NCI-H2171 treated with DMSO at 0.1 percent for 48 hours (cell line): ENCODE measurements at regions not wholly inside any gene's neighbourhood (a gene's known extent, or its start where the extent isn't known, plus 50 kb on each side); places are given as distances from the start of the nearest gene placed in this dataset.
"Not testable (repeated sequence)": the region's sequence is repeated elsewhere in the genome, so short reads cannot be mapped to it uniquely, and the experiment has no call there.

ENCODE experiments used
- DNase-seq: peaks from one replicate; lab custom pipeline; 2025; lab: John Stamatoyannopoulos, UW

DNA sequence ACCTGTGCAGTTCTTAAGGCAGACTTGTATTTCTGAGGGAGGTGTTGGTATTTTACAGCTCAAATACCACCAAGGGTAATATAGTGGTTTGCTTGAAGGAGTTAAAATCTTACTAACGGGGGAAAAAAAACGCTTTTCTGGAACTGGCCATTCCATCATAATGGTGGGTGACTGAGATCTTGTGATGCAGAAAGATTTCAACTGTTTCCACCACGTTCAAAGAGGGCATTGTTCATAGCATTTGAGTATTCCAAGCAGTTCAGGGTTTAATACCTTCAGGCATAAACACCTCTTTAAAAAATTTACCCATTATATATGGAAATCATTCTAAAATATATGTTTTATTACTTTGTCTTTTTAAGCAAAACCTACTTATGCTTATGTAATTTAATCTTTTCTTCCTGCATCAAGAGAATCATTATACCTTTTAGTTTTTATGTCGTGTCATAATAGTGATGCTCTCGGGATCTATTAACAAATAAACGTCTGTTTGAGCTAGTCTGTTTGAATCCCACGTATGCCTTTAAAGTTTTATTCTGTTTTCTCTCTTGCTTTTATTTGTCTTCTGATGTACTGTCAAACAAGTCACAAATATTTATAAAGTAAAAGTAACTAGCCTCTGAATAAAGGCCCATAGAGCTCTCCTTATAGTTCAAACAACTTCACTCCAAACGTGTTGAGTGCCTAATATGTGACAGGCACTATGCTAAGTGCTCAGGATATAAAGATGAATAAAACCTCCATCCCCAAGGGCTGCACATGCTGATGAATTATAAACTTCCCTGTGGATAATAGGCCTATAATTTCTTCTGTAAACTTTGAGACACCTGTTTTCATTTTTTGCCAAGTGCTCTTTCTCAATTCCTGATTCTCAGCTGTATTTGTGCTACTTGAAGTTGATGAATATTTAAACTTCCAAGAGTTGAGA lies 298.8 kb upstream of the FERMT1 start:
- DNase-seq: no peak

DNA sequence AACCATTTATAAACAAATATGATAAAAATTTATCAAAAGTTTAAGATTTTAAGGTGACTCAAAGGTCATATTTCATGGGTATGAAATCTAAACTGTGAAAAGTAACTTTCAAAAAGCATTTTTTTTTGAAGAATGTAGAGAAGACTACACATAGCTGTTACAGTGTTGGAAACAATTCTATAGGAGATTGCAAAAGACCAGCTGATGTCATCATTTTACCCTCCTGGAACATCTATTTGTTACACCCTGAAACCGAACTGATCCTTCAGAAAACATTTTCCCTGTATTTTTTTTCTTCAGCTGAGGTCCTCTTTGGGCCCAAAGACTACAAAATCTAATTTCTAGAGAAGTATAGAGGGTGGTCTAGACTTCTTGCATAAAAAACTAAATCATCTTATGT lies 297.5 kb upstream of the FERMT1 start:
- no peak for DNase-seq

DNA sequence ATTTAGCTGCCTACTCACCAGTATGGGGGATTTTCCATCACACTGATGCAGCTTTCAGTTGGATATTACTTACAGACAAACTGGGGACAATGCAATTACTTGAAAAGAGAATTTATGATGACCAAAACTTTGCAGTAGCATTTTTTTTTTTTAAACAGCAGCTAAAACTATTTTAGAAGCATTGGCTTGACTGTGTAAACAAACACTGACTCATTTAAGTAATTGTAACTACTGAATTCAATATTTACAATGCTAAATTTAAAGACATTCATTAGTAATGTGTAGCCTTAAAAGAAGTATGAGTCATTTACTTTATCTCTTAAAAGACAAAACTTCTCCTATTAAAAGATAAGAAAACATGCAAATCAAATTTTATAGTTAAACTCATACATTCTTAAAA lies 295.9 kb upstream of the FERMT1 start:
- DNase-seq: no peak

DNA sequence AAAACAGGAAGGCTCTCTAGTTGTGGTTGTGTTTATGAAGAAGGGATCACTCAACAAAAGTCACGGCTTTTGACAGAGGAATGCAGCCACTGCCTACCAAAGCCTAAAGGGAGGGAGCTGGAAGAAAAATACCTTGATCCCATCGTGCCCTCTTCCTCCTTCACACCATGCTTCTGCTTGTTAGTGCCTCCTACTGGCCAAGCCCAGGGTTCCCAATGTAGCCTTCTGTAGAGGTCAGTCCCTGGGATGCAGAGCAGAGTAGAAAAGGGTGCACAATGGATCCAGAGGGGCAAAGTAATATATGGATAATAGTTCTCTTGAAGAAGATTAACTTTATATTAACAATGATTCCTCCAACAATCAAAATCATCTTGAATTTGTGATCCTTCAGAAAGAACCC lies 293.5 kb upstream of the FERMT1 start:
- no peak for DNase-seq

DNA sequence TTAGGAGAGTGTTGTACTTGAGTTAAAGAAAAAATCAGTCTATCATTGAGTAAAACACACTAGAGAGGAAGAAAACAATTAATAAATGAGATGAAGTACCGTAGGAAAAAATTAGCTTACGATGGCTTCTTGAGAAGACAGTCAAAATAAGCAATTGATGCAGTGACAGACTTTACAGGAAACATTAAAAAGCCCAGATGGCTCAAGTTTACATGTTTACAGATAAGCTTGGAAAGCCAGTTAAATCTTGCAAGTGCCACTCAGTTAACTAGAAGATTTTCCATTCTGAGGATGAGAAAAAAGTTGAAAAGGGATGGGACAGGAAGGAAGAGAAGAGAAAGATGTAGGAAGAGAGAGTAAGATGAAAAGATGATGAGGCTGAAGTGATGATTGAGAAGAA lies 288.8 kb upstream of the FERMT1 start:
- no peak for DNase-seq

DNA sequence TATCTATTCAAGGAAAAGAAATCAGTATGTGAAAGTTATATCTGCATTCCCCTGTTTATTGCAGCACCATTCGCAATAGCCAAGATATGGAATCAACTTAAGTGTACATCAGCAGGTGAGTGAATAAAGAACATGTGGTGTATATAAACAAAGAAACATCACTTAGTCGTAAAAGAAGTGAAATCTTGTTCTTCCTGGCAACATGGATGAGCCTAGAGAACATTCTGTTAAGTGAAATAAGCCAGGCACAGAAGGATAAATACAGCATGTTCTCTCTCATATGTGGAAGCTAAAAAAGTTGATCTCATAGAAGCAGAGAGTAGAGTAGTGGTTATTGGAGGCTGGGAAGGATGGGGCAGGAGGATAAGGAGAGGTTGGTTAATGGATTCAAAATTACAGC lies 287.9 kb upstream of the FERMT1 start:
- DNase-seq: no peak

DNA sequence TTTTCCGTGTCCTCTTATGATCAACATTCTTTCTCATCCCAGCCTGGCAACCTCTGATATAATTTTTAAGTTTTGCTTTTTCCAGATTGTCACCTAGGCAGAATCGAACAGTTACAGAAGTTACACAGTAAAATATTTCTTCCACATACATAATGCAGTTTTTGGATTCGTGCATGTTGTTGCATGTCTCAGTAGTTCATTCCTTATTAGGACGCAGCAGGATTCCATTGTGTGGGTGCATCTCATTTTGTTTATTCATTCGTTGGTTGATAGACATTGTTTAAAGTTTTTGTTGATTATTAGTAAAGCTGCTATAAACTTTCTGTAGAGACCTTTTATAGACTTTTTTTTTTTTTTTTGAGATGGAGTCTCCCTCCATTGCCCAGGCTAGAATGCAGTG lies 284.3 kb upstream of the FERMT1 start:
- no peak for DNase-seq

DNA sequence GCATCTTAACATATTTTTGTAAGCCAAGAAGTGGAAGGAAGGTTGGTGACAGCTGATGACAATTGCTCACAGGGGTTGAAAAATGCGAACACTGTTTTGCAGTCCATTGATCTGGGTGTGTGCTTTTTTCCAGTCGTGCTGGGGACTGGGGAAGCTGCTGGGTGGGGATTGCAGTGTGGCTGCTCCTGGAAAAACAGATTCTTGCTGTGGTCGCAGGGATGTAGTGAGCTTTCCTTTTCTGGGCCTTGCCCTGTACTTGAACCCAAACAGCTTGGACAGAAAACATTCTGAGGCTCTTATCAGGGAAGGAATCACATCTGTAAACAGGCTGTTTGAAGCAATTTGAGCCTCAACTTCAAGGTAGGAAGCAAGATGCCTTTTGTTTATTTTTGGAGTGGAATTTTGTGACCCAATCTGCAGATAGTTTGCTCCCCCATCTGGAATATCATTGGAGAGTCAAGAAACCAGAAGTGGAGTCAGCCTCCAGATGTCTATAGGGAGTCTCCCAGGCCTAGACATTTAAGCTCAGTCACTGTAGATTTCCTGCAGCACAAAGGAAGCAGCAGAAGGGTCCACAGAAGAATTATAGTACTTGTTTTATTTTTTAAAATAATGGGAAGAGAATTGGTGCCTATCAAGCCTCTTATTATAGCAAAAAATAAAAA lies 279.2 kb upstream of the FERMT1 start:
- DNase-seq: no peak

DNA sequence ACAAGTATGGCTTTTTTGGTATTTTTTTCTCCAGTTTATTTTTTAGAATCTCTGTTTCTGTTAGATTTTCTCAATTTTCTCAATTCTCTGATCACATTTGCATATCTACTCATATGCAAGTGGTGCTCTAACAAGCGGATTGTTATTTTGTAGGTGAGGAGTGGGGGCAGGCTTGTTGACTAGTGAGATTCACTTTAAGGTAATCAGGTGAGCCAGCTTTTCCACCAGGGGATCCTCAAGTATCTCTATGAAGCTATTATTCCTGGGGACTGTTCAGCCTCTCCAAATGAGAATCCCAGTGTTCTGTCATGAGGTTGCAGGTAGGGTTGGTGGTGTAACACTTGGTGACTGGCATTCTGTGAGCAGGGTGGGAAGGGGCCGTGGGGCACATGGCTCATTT lies 274.3 kb upstream of the FERMT1 start:
- DNase-seq: no peak

DNA sequence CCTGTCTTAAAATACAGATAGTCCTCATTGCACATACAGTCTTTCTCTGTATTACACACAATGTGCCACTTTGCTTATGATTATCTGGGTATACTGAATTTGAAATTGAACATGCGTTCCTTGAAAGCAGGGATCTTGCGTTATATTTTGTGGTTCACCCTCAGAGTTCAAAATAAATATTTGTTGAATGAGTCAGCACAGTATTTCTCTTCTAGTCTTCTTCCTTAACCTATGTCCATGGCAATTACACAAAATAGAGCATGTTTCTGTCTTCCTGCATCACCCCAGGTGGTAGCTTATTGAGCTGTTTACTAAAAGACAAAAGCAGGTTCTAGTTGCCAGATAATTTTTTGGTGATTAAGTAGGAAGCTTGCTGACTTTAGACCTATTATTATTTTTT lies 272.9 kb upstream of the FERMT1 start:
- no peak for DNase-seq

DNA sequence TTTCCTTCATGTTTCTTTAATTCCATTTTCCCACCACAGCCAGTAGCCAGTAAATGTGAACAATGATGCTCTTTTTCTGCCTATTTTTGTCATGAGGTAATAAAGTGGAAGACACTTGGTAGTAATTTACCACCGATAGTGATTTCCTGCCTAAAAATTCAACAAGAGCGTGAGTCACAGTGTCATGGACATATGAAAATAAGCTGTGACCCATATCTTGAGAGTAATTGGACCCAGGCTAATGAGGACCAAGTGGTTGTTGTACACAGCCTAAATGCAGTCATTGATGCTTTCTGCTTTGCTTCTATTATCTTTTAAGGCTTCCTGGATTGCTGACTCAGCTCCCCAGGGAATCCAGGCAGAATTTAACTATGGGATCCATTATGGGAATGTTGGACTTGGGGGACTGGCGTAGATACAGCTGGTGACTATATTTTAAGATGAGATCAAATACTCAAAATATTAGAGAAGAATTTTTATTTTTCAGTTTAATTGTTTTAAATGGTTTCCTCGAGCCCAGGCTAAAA lies 265.9 kb upstream of the FERMT1 start:
- DNase-seq: no peak

DNA sequence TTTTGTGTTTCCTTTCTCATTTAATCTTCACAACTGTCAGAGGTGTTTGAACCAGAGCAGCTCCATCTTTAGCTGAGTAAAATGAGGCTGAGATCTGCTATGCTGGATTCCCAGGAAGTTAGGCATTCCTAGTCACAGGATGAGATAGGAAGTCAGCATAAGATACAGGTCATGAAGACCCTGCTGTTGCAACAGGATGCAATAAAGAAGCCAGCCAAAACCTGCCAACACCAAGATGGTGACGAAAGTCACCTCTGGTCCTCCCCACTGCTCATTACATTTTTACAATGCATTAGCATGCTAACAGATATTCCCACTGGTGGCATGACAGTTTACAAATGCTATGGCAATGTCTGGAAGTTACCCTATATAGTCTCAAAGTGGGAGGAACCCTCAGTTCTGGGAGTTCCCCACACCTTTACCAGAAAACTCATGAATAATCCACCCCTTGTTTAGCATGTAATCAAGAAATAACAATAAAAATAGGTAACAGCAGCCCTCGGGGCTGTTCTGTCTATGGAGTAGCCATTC lies 262.2 kb upstream of the FERMT1 start:
- no peak for DNase-seq

DNA sequence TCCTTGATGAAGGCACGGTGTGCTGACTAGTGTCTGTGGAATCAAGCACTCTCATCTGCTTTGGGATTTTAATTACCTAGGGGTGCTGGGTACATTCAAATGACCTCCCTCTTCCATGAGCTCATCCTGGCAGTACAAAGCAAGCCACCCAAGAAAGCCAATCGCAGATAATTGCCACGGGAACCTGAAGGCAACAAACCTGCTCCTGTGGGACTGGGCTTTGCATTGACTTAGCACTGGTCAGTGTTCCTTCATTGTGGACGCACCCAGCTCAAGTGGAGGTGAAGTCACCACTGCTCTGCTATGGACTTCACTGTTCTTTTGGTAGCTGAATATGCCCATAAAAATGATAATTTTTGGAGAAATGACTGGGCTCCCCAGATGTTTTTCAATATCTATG lies 261.6 kb upstream of the FERMT1 start:
- DNase-seq: no peak

DNA sequence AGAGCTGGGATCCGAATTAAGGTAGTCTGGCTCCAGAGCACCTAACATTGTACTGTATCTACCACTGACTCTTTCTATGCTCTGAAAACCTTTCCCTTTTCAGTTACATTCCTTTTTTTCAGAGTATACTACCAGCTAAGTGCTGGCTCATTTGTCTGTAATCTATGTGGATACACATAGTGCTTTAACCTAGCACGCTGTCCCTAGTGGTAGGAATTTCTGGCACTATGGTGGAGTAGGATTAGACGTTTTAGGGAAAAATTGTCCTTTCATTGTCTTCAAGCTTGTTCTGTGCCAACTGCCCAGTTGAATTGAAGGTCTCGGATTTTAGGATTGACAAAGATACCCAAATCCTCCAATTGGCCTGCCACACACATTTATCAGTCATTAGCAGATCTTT lies 259.1 kb upstream of the FERMT1 start:
- no peak for DNase-seq

DNA sequence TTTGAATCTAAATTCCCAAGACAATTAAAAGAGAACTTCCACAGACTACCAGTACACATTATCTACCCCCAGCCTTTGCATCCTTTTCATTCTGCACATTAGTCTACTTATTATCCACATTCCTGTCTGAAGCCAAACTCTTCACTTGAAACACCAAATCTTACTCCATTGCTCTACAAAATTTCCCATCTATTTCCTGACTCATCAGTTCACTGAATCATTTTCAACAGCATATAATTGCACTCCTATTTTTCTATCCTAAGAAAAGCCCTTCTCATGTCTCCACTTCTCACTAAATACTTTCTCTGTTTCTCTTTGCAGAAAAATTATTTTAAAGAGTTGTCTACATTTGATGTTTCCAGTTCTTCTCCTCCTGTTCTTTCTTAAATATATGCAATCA lies 239.4 kb upstream of the FERMT1 start:
- no peak for DNase-seq

DNA sequence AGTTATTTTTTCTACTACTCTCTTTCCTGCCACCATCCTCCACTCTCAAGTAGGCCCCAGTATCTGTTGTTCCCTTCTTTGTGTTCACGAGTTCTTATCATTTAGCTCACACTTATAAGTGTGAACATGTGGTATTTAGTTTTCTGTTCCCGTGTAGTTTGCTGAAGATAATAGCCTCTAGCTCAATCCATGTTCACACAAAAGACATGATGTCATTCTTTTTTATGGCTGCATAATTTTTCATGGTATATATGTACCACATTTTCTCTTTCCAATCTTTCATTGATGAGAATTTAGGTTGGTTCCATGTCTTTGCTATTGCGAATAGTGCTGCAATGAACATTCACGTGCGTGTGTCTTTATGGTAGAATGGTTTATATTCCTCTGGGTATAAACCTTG lies 237.9 kb upstream of the FERMT1 start:
- DNase-seq: no peak

DNA sequence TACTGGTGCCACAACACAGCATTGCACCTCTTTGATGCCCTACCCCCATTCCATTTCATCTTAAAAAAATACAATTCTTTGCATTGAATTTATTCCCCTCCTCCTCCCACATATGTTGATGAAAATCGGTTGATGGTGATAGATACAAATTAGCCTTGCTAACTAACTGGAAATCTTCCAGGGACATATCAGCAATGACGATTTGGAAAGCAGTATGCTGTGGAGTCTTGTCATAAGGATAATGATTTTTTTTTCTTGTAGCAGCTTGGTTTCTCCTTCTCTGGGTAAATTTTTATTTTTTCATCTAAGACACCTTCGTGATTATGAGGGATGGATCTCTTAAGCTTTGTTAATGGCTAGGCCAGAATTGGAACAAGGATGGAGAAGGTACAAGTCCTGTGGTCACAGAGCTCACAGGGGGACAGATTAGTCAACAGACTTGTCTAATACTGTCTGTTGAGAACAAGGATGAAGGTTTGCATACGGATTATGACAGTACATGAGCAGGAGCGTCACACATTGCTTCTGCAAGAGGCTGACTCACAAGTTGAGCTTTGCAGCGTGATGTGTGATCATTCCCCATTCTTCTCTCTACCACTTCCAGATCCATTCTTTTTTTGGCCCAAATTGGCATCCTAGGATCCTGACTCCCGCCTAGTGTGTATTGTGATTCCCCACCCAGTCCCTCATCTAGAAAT lies 233.1 kb upstream of the FERMT1 start:
- DNase-seq: no peak

DNA sequence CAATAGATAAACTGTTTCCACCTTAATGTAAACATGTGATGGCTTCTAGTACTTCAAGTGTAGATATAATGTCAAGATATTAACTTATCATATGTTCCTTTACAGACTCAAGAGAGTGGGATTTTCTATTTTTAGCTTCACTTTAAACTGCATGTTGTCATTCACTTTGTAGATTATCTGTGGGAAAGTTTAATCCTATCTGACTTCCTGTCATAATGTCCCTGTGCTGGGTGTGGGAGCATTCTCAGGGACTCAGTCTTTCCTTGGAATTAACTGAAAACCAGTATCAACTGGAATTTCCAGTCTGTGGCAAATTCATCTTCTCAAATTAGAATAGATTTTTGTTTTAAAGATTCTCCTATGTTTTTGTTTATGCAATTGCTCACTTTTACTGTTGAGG lies 226.1 kb upstream of the FERMT1 start:
- no peak for DNase-seq

DNA sequence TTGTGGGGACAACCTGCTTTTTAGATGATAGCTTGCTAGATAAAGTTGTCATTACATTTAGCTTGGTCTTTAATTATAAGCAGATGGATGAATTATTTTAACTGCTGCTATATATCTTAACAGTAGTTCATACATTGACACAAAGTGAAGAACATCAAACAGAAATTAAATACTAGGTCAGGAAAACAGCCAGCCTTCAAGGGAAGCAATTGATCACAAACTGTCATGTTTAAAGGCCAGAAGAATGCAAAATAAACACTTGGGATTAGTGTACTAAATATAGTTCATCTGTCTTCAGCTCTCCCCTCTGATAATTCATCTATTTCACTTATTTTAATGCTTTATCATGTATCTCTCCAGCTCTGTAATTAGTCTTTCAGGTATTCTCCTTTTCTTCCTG lies 225.1 kb upstream of the FERMT1 start:
- no peak for DNase-seq

DNA sequence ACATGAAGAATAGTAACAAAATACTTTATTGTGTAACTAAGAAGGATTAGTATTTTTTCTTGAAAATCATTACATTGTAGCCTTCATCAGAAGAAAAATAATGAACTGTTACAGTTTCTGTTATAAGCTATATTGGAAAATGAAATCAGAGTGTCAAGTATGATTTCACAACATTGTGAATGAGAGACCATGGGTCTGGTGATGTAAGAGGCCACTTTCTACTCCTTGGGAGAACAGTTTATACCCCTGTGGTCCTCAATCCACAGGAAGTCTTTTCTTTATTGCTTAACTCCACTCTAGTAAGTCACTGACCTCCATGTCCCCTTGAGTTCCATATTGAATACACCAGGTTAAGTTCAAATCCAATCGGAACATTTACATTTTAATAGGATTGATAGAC lies 218.7 kb upstream of the FERMT1 start:
- DNase-seq: no peak

DNA sequence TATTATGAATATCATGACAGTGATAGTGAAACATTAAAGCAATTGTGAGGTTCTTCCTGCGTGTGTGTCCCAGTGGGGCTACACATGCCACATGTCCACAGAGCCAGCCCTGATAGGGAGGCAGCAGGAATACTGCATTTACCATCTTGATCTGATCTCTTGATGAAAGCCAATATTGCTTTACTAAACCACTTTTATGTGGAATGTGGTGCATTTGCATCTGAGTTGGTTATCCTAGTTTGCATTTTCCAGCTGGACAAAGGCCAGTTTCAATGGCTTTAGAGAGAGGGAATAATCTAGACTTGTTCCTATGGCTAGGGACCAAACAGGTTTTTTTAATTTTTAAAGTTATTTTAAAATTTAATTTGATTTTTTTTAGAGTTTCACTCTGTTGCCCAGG lies 216.3 kb upstream of the FERMT1 start:
- no peak for DNase-seq

DNA sequence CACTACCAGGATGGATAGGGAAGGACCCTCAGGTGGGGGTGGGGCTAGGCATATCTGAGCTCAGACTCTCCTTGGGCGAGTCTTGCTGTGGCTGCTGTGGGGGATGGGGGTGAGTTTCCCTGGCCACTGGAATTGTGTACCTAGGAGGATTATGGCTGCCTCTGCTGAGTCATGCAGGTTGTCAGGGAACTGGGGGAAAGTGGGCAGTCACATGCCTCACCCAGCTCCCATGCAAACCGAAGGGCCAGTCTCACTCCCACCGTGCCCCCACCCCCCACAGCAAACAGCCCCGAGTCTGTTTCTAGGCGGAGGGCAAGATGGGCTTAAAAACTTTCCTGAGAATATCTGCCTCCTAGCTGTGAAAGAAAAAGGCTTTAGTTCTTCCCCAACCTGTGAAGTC lies 210.3 kb upstream of the FERMT1 start:
- no peak for DNase-seq

DNA sequence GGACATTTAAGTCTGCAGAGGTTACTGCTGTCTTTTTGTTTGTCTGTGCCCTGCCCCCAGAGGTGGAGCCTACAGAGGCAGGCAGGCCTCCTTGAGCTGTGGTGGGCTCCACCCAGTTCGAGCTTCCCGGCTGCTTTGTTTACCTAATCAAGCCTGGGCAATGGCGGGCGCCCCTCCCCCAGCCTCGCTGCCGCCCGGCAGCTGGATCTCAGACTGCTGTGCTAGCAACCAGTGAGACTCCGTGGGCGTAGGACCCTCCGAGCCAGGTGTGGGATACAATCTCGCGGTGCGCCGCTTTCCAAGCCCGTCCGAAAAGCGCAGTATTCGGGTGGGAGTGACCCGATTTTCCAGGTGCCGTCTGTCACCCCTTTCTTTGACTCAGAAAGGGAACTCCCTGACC lies 198.4 kb upstream of the FERMT1 start:
- not testable (repeated sequence) for DNase-seq
